ENCODE measurements at regions not wholly inside any gene's neighbourhood (a gene's known extent, or its start where the extent isn't known, plus 50 kb on each side); places are given as distances from the start of the nearest gene placed in this dataset.

DNA sequence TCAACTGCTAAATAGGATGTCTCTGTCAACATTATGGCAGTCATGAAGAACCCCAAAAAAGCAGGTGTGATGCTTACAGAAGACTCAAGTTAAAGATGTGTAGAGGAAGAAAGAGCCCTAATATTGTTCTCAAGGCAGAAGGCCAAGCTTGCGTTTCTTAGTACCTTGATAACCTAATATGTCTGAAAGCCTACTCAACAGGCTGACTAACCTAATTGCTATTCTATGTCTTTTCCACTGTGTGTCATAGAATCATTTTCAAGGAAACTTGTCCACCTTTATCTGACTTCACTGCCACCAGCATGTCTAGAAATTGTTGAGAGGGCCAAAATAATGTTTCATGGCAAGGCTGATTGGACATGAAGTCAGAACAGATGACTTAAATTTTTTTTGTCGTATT lies 373.2 kb downstream of the BTG1 start:
- no peak for TF ChIP-seq SUZ12 (IDR thresholded peaks at IDR 0.05; ENCODE audit: extremely low read depth, insufficient read depth, insufficient read length)
- no peak for TF ChIP-seq ZNF274 (IDR thresholded peaks at IDR 0.05; ENCODE audit: low read depth, low read length)
- TF ChIP-seq YY1 (IDR thresholded peaks at IDR 0.05; ENCODE audit: insufficient read depth, insufficient read length), result no peak
